MM.1S (cell line): ENCODE measurements at regions not wholly inside any gene's neighbourhood (a gene's known extent, or its start where the extent isn't known, plus 50 kb on each side); places are given as distances from the start of the nearest gene placed in this dataset.

Experiments
- EZH2 ChIP-seq: fragments of 300-600 bp; sonication (generic); optimal IDR thresholded peaks from 2 replicates; pipeline ENCODE3; 2017; ENCODE audit warnings: low read depth, mild to moderate bottlenecking, antibody characterized with exemption, low read length, mixed read lengths
- EZH2phosphoT487 ChIP-seq: fragments of 300-600 bp; sonication (generic); IDR thresholded peaks from 2 replicates; pipeline ENCODE4 v1.6.1; 2018; ENCODE audit warnings: antibody characterized with exemption, low read length
- TF ChIP-seq, protein P1 (sequence below): fragments of 300-600 bp; sonication (generic); IDR thresholded peaks from 2 replicates; pipeline ENCODE4 v1.5.1; 2016; ENCODE audit warnings: antibody characterized with exemption, low read length, mixed read lengths

DNA sequence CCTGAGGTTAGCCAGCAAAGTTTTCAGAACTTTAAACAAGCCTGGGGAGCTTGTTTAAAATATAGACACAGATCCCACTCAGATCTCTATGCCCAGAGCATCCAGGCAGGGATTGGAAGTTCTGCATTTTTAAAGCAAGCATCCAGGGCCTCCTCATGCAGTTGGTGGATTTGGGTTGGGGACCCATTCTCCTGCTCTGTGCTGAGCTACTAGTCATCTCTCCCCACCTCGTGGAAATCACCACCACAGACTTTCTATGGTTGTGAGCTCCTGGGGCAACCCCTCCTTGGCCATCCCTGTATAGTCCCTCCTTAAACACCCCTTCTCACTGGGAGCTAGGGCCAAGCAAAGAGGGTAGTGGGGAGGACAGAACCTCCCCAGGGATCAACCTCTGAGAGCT is 73.5 kb upstream of the CASZ1 start:
- TF ChIP-seq, protein P1, sequence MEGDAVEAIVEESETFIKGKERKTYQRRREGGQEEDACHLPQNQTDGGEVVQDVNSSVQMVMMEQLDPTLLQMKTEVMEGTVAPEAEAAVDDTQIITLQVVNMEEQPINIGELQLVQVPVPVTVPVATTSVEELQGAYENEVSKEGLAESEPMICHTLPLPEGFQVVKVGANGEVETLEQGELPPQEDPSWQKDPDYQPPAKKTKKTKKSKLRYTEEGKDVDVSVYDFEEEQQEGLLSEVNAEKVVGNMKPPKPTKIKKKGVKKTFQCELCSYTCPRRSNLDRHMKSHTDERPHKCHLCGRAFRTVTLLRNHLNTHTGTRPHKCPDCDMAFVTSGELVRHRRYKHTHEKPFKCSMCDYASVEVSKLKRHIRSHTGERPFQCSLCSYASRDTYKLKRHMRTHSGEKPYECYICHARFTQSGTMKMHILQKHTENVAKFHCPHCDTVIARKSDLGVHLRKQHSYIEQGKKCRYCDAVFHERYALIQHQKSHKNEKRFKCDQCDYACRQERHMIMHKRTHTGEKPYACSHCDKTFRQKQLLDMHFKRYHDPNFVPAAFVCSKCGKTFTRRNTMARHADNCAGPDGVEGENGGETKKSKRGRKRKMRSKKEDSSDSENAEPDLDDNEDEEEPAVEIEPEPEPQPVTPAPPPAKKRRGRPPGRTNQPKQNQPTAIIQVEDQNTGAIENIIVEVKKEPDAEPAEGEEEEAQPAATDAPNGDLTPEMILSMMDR = no peak
- TF ChIP-seq EZH2phosphoT487 = no peak
- TF ChIP-seq EZH2 = no peak
